ENCODE measurements at regions not wholly inside any gene's neighbourhood (a gene's known extent, or its start where the extent isn't known, plus 50 kb on each side); places are given as distances from the start of the nearest gene placed in this dataset.

GRCh38 chr15:99857836-99858235 is 124.6 kb upstream of the LYSMD4 start:
- Mint-ChIP-seq H3K36me3 (peaks cover 0 to 2% (median 0%) of the 10 kb centered on the region in 3 donors), H3K4me3 (no peak overlapping the region), H3K27ac (no peak overlapping the region), H3K27me3 (peaks cover 0 to 1% of the 10 kb centered on the region in 2 donors), H3K9me3 (no peaks in the 10 kb centered on the region), H3K4me1 (no peaks in the 10 kb centered on the region)
- ChIA-PET CTCF (no interaction called here), POLR2A (no interaction called here)
- Histone ChIP-seq H3K36me3 (ENCODE audit: insufficient read depth, low read length) (no peaks in the 10 kb centered on the region), H3K9me3 (ENCODE audit: low read length) (no peaks in the 10 kb centered on the region), H3K4me1 (ENCODE audit: insufficient read depth, low read length) (no peaks in the 10 kb centered on the region), H3K27ac (ENCODE audit: low read depth, low read length) (no peak overlapping the region), H3K27me3 (ENCODE audit: insufficient read depth, low read length, poor library complexity, severe bottlenecking) (no peaks in the 10 kb centered on the region), H3K4me3 (ENCODE audit: low read length) (no peak overlapping the region)
- no peak for DNase-seq

GRCh38 chr15:99850517-99850916 is 117.3 kb upstream of the LYSMD4 start:
- ChIA-PET CTCF (no interaction called here), POLR2A (no interaction called here)
- Mint-ChIP-seq H3K36me3 (peaks cover 0 to 3% (median 0%) of the 10 kb centered on the region in 3 donors), H3K27me3 (no peaks in the 10 kb centered on the region), H3K9me3 (no peaks in the 10 kb centered on the region), H3K4me1 (peaks cover 0 to 3% (median 0%) of the 10 kb centered on the region in 3 donors), H3K4me3 (no peak overlapping the region), H3K27ac (no peak overlapping the region)
- no peaks in the 10 kb centered on the region for H3K9me3 ChIP-seq (ENCODE audit: low read length)
- no peak for DNase-seq
- no peak overlapping the region for H3K4me3 ChIP-seq (ENCODE audit: low read length)
- no peaks in the 10 kb centered on the region for H3K36me3 ChIP-seq (ENCODE audit: insufficient read depth, low read length)
- H3K27me3 ChIP-seq (ENCODE audit: insufficient read depth, low read length, poor library complexity, severe bottlenecking) = no peaks in the 10 kb centered on the region
- H3K27ac ChIP-seq (ENCODE audit: low read depth, low read length) = no peak overlapping the region
- no peaks in the 10 kb centered on the region for H3K4me1 ChIP-seq (ENCODE audit: insufficient read depth, low read length)

- Mint-ChIP-seq H3K27ac (no peak overlapping the region), H3K9me3 (no peaks in the 10 kb centered on the region), H3K36me3 (peaks cover 0 to 2% (median 2%) of the 10 kb centered on the region in 3 donors), H3K4me1 (peaks cover 0 to 3% (median 0%) of the 10 kb centered on the region in 3 donors), H3K4me3 (no peak overlapping the region), H3K27me3 (peaks cover 0 to 1% of the 10 kb centered on the region in 2 donors)
- ChIA-PET CTCF (no interaction called here), POLR2A (no interaction called here)
- no peaks in the 10 kb centered on the region for H3K4me1 ChIP-seq (ENCODE audit: insufficient read depth, low read length)
- H3K36me3 ChIP-seq (ENCODE audit: insufficient read depth, low read length) = no peaks in the 10 kb centered on the region
- H3K27me3 ChIP-seq (ENCODE audit: insufficient read depth, low read length, poor library complexity, severe bottlenecking) = no peaks in the 10 kb centered on the region
- no peak overlapping the region for H3K4me3 ChIP-seq (ENCODE audit: low read length)
- DNase-seq = no peak
- H3K9me3 ChIP-seq (ENCODE audit: low read length) = no peaks in the 10 kb centered on the region
- H3K27ac ChIP-seq (ENCODE audit: low read depth, low read length) = no peak overlapping the region
These were observed 111.8 kb upstream of the LYSMD4 start for GRCh38 chr15:99845009-99845408.

- CTCF ChIA-PET = no interaction called here
- POLR2A ChIA-PET = no interaction called here
These were observed 110.9 kb upstream of the LYSMD4 start for GRCh38 chr15:99844150-99844549.

GRCh38 chr15:99842071-99842470 is 108.8 kb upstream of the LYSMD4 start:
- Mint-ChIP-seq H3K27ac (peak overlapping the region in 1 of 8 donors; percentile 39), H3K4me1 (peaks cover 0 to 3% (median 0%) of the 10 kb centered on the region in 3 donors)
- no peaks in the 10 kb centered on the region for H3K9me3 ChIP-seq (ENCODE audit: low read length)

More at GRCh38 chr15:99844150-99844549, 110.9 kb upstream of the LYSMD4 start:
- H3K4me3 ChIP-seq (ENCODE audit: low read length) = no peak overlapping the region
- Mint-ChIP-seq H3K36me3 (peaks cover under 1 to 6% (median 3%) of the 10 kb centered on the region in 3 donors), H3K27ac (no peak overlapping the region), H3K27me3 (peaks cover 0 to 1% of the 10 kb centered on the region in 2 donors), H3K4me3 (no peak overlapping the region), H3K9me3 (no peaks in the 10 kb centered on the region), H3K4me1 (peaks cover 0 to 3% (median 0%) of the 10 kb centered on the region in 3 donors)
- H3K27me3 ChIP-seq (ENCODE audit: insufficient read depth, low read length, poor library complexity, severe bottlenecking) = no peaks in the 10 kb centered on the region
- H3K36me3 ChIP-seq (ENCODE audit: insufficient read depth, low read length) = no peaks in the 10 kb centered on the region
- H3K27ac ChIP-seq (ENCODE audit: low read depth, low read length) = no peak overlapping the region
- DNase-seq = no peak
- no peaks in the 10 kb centered on the region for H3K4me1 ChIP-seq (ENCODE audit: insufficient read depth, low read length)
- no peaks in the 10 kb centered on the region for H3K9me3 ChIP-seq (ENCODE audit: low read length)

GRCh38 chr15:99826157-99826780 is 93.0 kb upstream of the LYSMD4 start:
- H3K27me3 Mint-ChIP-seq = no peaks in the 10 kb centered on the region

More at GRCh38 chr15:99842071-99842470, 108.8 kb upstream of the LYSMD4 start:
- Mint-ChIP-seq H3K27me3 (peaks cover 0 to 1% of the 10 kb centered on the region in 2 donors), H3K36me3 (peaks cover 7 to 15% (median 12%) of the 10 kb centered on the region in 3 donors), H3K9me3 (no peaks in the 10 kb centered on the region), H3K4me3 (no peak overlapping the region)
- DNase-seq = no peak
- Histone ChIP-seq H3K36me3 (ENCODE audit: insufficient read depth, low read length) (no peaks in the 10 kb centered on the region), H3K27me3 (ENCODE audit: insufficient read depth, low read length, poor library complexity, severe bottlenecking) (no peaks in the 10 kb centered on the region), H3K4me1 (ENCODE audit: insufficient read depth, low read length) (no peaks in the 10 kb centered on the region), H3K27ac (ENCODE audit: low read depth, low read length) (no peak overlapping the region), H3K4me3 (ENCODE audit: low read length) (no peak overlapping the region)
- CTCF ChIA-PET = no interaction called here
- POLR2A ChIA-PET = no interaction called here

GRCh38 chr15:99823346-99823745 is 90.1 kb upstream of the LYSMD4 start:
- POLR2A ChIA-PET = no interaction called here
- DNase-seq = no peak
- Mint-ChIP-seq H3K4me1 (peaks cover 0 to 3% (median 0%) of the 10 kb centered on the region in 3 donors), H3K9me3 (peaks cover 0 to 5% (median 4%) of the 10 kb centered on the region in 5 donors), H3K4me3 (no peak overlapping the region), H3K27me3 (no peaks in the 10 kb centered on the region), H3K27ac (no peak overlapping the region), H3K36me3 (peaks cover 18 to 28% (median 27%) of the 10 kb centered on the region in 3 donors)
- H3K4me3 ChIP-seq (ENCODE audit: low read length) = no peak overlapping the region
- no peaks in the 10 kb centered on the region for H3K9me3 ChIP-seq (ENCODE audit: low read length)
- CTCF ChIA-PET = no interaction called here
- H3K4me1 ChIP-seq (ENCODE audit: insufficient read depth, low read length) = no peaks in the 10 kb centered on the region
- no peaks in the 10 kb centered on the region for H3K36me3 ChIP-seq (ENCODE audit: insufficient read depth, low read length)
- H3K27ac ChIP-seq (ENCODE audit: low read depth, low read length) = no peak overlapping the region
- H3K27me3 ChIP-seq (ENCODE audit: insufficient read depth, low read length, poor library complexity, severe bottlenecking) = no peaks in the 10 kb centered on the region

More at GRCh38 chr15:99826157-99826780, 93.0 kb upstream of the LYSMD4 start:
- Mint-ChIP-seq H3K4me3 (no peak overlapping the region), H3K27ac (no peak overlapping the region), H3K36me3 (peaks cover 15 to 35% (median 30%) of the 10 kb centered on the region in 3 donors), H3K9me3 (peaks cover 0 to 8% (median 4%) of the 10 kb centered on the region in 5 donors), H3K4me1 (peaks cover 0 to 3% (median 2%) of the 10 kb centered on the region in 3 donors)
- Histone ChIP-seq H3K27me3 (ENCODE audit: insufficient read depth, low read length, poor library complexity, severe bottlenecking) (no peaks in the 10 kb centered on the region), H3K27ac (ENCODE audit: low read depth, low read length) (no peak overlapping the region), H3K36me3 (ENCODE audit: insufficient read depth, low read length) (no peaks in the 10 kb centered on the region), H3K4me3 (ENCODE audit: low read length) (no peak overlapping the region), H3K4me1 (ENCODE audit: insufficient read depth, low read length) (no peaks in the 10 kb centered on the region), H3K9me3 (ENCODE audit: low read length) (no peaks in the 10 kb centered on the region)
- no peak for DNase-seq
- ChIA-PET POLR2A (no interaction called here), CTCF (interaction anchor here (1.4 kb wide), 1 partner anchor 122 kb away, joined by 3 read pairs; no protein-coding TSS in a partner anchor)

- no peaks in the 10 kb centered on the region for H3K36me3 ChIP-seq (ENCODE audit: insufficient read depth, low read length)
- no peaks in the 10 kb centered on the region for H3K27me3 Mint-ChIP-seq
- H3K27ac ChIP-seq (ENCODE audit: low read depth, low read length) = no peak overlapping the region
- no peaks in the 10 kb centered on the region for H3K9me3 ChIP-seq (ENCODE audit: low read length)
- H3K36me3 Mint-ChIP-seq = peaks cover 23 to 28% (median 25%) of the 10 kb centered on the region in 3 donors
- H3K4me1 ChIP-seq (ENCODE audit: insufficient read depth, low read length) = no peaks in the 10 kb centered on the region
- H3K27me3 ChIP-seq (ENCODE audit: insufficient read depth, low read length, poor library complexity, severe bottlenecking) = no peaks in the 10 kb centered on the region
- no peaks in the 10 kb centered on the region for H3K9me3 Mint-ChIP-seq
- H3K4me3 ChIP-seq (ENCODE audit: low read length) = no peak overlapping the region
- POLR2A ChIA-PET = no interaction called here
- H3K27ac Mint-ChIP-seq = peak overlapping the region in 1 of 8 donors; percentile 70
- peaks cover 0 to 6% (median 0%) of the 10 kb centered on the region in 3 donors for H3K4me1 Mint-ChIP-seq
- no peak for DNase-seq
- H3K4me3 Mint-ChIP-seq = no peak overlapping the region
- CTCF ChIA-PET = no interaction called here
These were observed 86.9 kb upstream of the LYSMD4 start for GRCh38 chr15:99819981-99820718.
